ENCODE measurements at regions not wholly inside any gene's neighbourhood (a gene's known extent, or its start where the extent isn't known, plus 50 kb on each side); places are given as distances from the start of the nearest gene placed in this dataset.

DNA sequence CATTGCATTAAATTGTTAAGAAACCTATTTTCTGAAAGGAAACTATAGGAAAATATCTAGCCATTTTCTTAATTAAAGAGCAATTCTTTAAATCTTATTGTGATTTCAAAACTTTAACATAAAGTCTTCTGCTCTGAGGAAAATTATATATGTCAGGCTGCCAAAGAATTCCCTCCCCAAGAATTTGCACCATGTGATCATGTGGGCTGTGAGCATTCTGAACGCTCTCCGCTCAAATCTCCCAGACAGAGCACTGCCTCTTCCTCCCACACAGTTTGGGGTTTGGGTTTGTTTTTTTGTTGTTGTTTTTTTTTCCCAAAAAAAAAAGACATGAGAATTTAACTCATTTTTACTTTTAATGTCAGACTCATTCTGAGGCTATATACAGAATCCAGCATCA, 155.9 kb upstream of the PALMD start:
- no peaks in the 10 kb centered on the region for H3K79me2 ChIP-seq (ENCODE audit: control insufficient read depth in 1 of 2, insufficient read depth in 2 of 2, low read length in 2 of 2)
- FAIRE-seq = no peak
- H2AFZ ChIP-seq (ENCODE audit: low read length) = no peak overlapping the region
- H3K14ac ChIP-seq (ENCODE audit: insufficient read length) = no peak overlapping the region
- DNase-seq (ENCODE audit: low read depth in 1 of 2, low spot score in 2 of 2) = no peak
- H3K79me1 ChIP-seq (ENCODE audit: low read depth, low read length) = no peaks in the 10 kb centered on the region
- no peak for TF ChIP-seq TAF1 (IDR thresholded peaks at IDR 0.05; ENCODE audit: low read depth, low read length)
- no peak for TF ChIP-seq MAFK (IDR thresholded peaks at IDR 0.05; ENCODE audit: low read depth, low read length)
- no peak overlapping the region for H3K4me2 ChIP-seq (ENCODE audit: insufficient read depth in 1 of 2, low read depth in 2 of 2, low read length in 2 of 2)
- H4K8ac ChIP-seq (ENCODE audit: extremely low read depth, insufficient read depth, low read length) = no peak overlapping the region
- no peaks in the 10 kb centered on the region for H3K27me3 ChIP-seq (replicated peaks in 1 of 4; ENCODE audit: control insufficient read depth in 3 of 4, extremely low read depth in 1 of 4, insufficient read depth in 3 of 4, low read length in 3 of 4)
- H3K4ac ChIP-seq (replicated peaks; ENCODE audit: insufficient read length, low read depth, low read length) = no peak overlapping the region
- no peak overlapping the region for H2BK120ac ChIP-seq (replicated peaks; ENCODE audit: low read depth, low read length)
- H3K36me3 ChIP-seq (ENCODE audit: control insufficient read depth in 2 of 4, insufficient read depth in 4 of 4, low read length in 3 of 4) = no peaks in the 10 kb centered on the region
- no peak overlapping the region for H2BK5ac ChIP-seq (ENCODE audit: low read depth, low read length)
- no peak overlapping the region for H4K5ac ChIP-seq (ENCODE audit: insufficient read length, low read depth, low read length)
- 98% methylated on average over 2 of the region's 2 CpGs; no CpG with 5 or more reads in 1 of the 2 experiments for WGBS, 2 experiments (ENCODE audit: extremely low coverage in 1 of 2, insufficient coverage in 1 of 2, insufficient read length in 1 of 2, insufficient replicate concordance in 2 of 2, low coverage in 1 of 2, low lambda C conversion rate in 2 of 2, missing lambda C conversion rate in 1 of 2)
- H2BK15ac ChIP-seq (ENCODE audit: low read length) = no peak overlapping the region
- no peaks in the 10 kb centered on the region for H3K23me2 ChIP-seq (ENCODE audit: low read depth, low read length)
- H3K18ac ChIP-seq (ENCODE audit: extremely low read depth, low read length) = no peak overlapping the region
- H3K4me1 ChIP-seq (replicated peaks in 1 of 4; ENCODE audit: control insufficient read depth in 3 of 4, insufficient read depth in 4 of 4, low read length in 3 of 4) = no peaks in the 10 kb centered on the region
- no peak overlapping the region for H3K9ac ChIP-seq (replicated peaks in 1 of 4; ENCODE audit: extremely low read depth in 1 of 4, low read depth in 3 of 4, low read length in 3 of 4)
- H3K27ac ChIP-seq (ENCODE audit: low read depth, low read length) = no peak overlapping the region
- no peak overlapping the region for H4K91ac ChIP-seq (replicated peaks; ENCODE audit: insufficient read length, low read length)
- no peaks in the 10 kb centered on the region for H4K20me1 ChIP-seq (replicated peaks in 1 of 2; ENCODE audit: control insufficient read depth in 1 of 2, insufficient read depth in 2 of 2, low read length in 2 of 2)
- H3K23ac ChIP-seq (ENCODE audit: insufficient read length) = no peak overlapping the region
- no peak overlapping the region for H2AK5ac ChIP-seq (ENCODE audit: low read depth, low read length)
- ChIA-PET POLR2A (ENCODE audit: partially characterized antibody) (no interaction called here), CTCF (ENCODE audit: partially characterized antibody) (interaction anchor here (1.2 to 1.3 kb wide), 2 partner anchors 239 to 309 kb away, joined by 3 read pairs; no protein-coding TSS in a partner anchor)
- H3K9me3 ChIP-seq (ENCODE audit: insufficient read depth in 2 of 2, low read depth in 1 of 2, low read length in 1 of 2) = no peaks in the 10 kb centered on the region
- H3K56ac ChIP-seq (replicated peaks; ENCODE audit: insufficient read length, low read depth, low read length) = no peak overlapping the region
- no peak overlapping the region for H2BK12ac ChIP-seq (ENCODE audit: low read depth, low read length)
- no peak overlapping the region for H3K4me3 ChIP-seq (ENCODE audit: extremely low read depth in 1 of 4, insufficient read depth in 2 of 4, low read depth in 3 of 4, low read length in 4 of 4)
- H2BK20ac ChIP-seq (ENCODE audit: low read length) = no peak overlapping the region
